Naive B cell (primary cell): ENCODE measurements at regions not wholly inside any gene's neighbourhood (a gene's known extent, or its start where the extent isn't known, plus 50 kb on each side); places are given as distances from the start of the nearest gene placed in this dataset.
A peak's percentile ranks its signal among the peaks of the same experiment; 100 is the strongest.

Experiments
- ATAC-seq, 2 donors: fragments of 150-1000 bp; cut with Tn5 transposase; 2 replicates each; pipeline ENCODE4 v1.10.0; 2021; ENCODE audit warnings: low read depth in 2 of 2, mild to moderate bottlenecking in 2 of 2, moderate library complexity in 2 of 2
- DNase-seq: peaks from one replicate; pipeline ENCODE4 v3.0.0; 2022
- H3K27ac Mint-ChIP-seq, 6 donors: one replicate each; pipeline ENCODE4 v1.8.0; 2020 to 2022; ENCODE audit warnings: mild to moderate bottlenecking in 6 of 6, mixed read lengths in 6 of 6, moderate library complexity in 5 of 6, inconsistent platforms in 2 of 6
- H3K27me3 Mint-ChIP-seq, 3 donors: one replicate each; pipeline ENCODE4 v1.8.0; 2021 to 2022; ENCODE audit warnings: mixed read lengths in 3 of 3, mild to moderate bottlenecking in 1 of 3
- H3K36me3 Mint-ChIP-seq, 2 donors: one replicate each; pipeline ENCODE4 v1.8.0; 2020 to 2022; ENCODE audit warnings: mixed read lengths in 2 of 2, inconsistent platforms in 1 of 2, mild to moderate bottlenecking in 1 of 2
- H3K4me1 Mint-ChIP-seq, 3 donors: one replicate each; pipeline ENCODE4 v1.8.0; 2020 to 2022; ENCODE audit warnings: mixed read lengths in 3 of 3, inconsistent platforms in 1 of 3, mild to moderate bottlenecking in 1 of 3, moderate library complexity in 1 of 3
- H3K4me3 Mint-ChIP-seq, 8 donors: one replicate each; pipeline ENCODE4 v1.8.0; 2020 to 2022; ENCODE audit warnings: mild to moderate bottlenecking in 8 of 8, mixed read lengths in 8 of 8, moderate library complexity in 8 of 8, inconsistent platforms in 2 of 8
- H3K9me3 Mint-ChIP-seq, 7 donors: one replicate each; pipeline ENCODE4 v1.8.0; 2020 to 2022; ENCODE audit warnings: mixed read lengths in 7 of 7, mild to moderate bottlenecking in 5 of 7, inconsistent platforms in 2 of 7, moderate library complexity in 1 of 7

GRCh38 chr7:138287549-138287948 lies 172.5 kb upstream of the TRIM24 start:
- H3K4me1 Mint-ChIP-seq, result no peaks in the 10 kb centered on the region
- peaks cover 0 to 16% of the 10 kb centered on the region in 2 donors for H3K36me3 Mint-ChIP-seq
- no peaks in the 10 kb centered on the region for H3K27me3 Mint-ChIP-seq
- ATAC-seq (no peak), DNase-seq (no peak)
- no peak overlapping the region for H3K27ac Mint-ChIP-seq
- H3K4me3 Mint-ChIP-seq, result no peak overlapping the region
- peaks cover 11 to 26% (median 12%) of the 10 kb centered on the region in 7 donors for H3K9me3 Mint-ChIP-seq

- peaks cover 11 to 26% (median 12%) of the 10 kb centered on the region in 7 donors for H3K9me3 Mint-ChIP-seq
- H3K36me3 Mint-ChIP-seq, result peaks cover 0 to 16% of the 10 kb centered on the region in 2 donors
- no peak overlapping the region for H3K4me3 Mint-ChIP-seq
- DNase-seq (no peak), ATAC-seq (no peak)
- peaks cover 0 to 1% (median 0%) of the 10 kb centered on the region in 3 donors for H3K4me1 Mint-ChIP-seq
- no peaks in the 10 kb centered on the region for H3K27me3 Mint-ChIP-seq
- H3K27ac Mint-ChIP-seq, result no peak overlapping the region
These were observed 171.0 kb upstream of the TRIM24 start for GRCh38 chr7:138289082-138289481.

GRCh38 chr7:138289864-138290263 lies 170.2 kb upstream of the TRIM24 start:
- Mint-ChIP-seq H3K36me3 (peaks cover 0 to 16% of the 10 kb centered on the region in 2 donors), H3K4me3 (no peak overlapping the region), H3K4me1 (peaks cover 5 to 9% (median 6%) of the 10 kb centered on the region in 3 donors), H3K27ac (no peak overlapping the region), H3K27me3 (no peaks in the 10 kb centered on the region), H3K9me3 (peaks cover 11 to 26% (median 12%) of the 10 kb centered on the region in 7 donors)
- ATAC-seq (no peak), DNase-seq (no peak)

GRCh38 chr7:138292951-138293350 lies 167.1 kb upstream of the TRIM24 start:
- peaks cover 11 to 26% (median 12%) of the 10 kb centered on the region in 7 donors for H3K9me3 Mint-ChIP-seq
- H3K36me3 Mint-ChIP-seq, result peaks cover 0 to 16% of the 10 kb centered on the region in 2 donors
- H3K27me3 Mint-ChIP-seq, result no peaks in the 10 kb centered on the region
- no peak overlapping the region for H3K4me3 Mint-ChIP-seq
- ATAC-seq (no peak), DNase-seq (no peak)
- peaks cover 11 to 17% (median 12%) of the 10 kb centered on the region in 3 donors for H3K4me1 Mint-ChIP-seq
- H3K27ac Mint-ChIP-seq, result peak overlapping the region in 2 of 6 donors; percentile 6 to 7

GRCh38 chr7:138295049-138295637 lies 164.9 kb upstream of the TRIM24 start:
- H3K27ac Mint-ChIP-seq, result peak overlapping the region in 3 of 6 donors; percentile 6 to 92 (median 61)
- DNase-seq (no peak), ATAC-seq (peak; percentile 71 to 74)
- peaks cover 11 to 17% (median 12%) of the 10 kb centered on the region in 3 donors for H3K4me1 Mint-ChIP-seq
- peak overlapping the region in 6 of 8 donors; percentile 25 to 69 (median 38) for H3K4me3 Mint-ChIP-seq
- H3K27me3 Mint-ChIP-seq, result no peaks in the 10 kb centered on the region
- H3K9me3 Mint-ChIP-seq, result peaks cover 0 to 12% (median 4%) of the 10 kb centered on the region in 7 donors
- peaks cover 0 to under 1% of the 10 kb centered on the region in 2 donors for H3K36me3 Mint-ChIP-seq

DNA sequence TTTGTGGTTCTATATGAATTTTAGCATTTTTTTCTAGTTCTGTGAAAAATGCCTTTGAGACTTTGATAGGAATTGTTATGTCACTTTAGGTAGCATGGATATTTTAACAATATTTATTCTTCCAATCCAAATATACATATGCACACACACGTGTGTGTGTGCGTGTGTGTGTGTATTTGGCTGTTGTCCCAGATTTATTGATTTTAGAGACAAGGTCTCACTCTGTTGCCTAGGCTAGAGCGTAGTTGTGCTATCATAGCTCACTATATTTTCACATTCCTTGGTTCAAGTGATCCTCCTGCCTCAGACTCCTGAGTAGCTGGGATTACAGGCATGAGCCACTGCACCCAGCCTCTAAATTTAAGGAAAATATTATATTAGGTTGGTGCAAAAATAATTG lies 162.5 kb upstream of the TRIM24 start:
- no peak overlapping the region for H3K27ac Mint-ChIP-seq
- ATAC-seq (no peak), DNase-seq (no peak)
- no peaks in the 10 kb centered on the region for H3K27me3 Mint-ChIP-seq
- no peak overlapping the region for H3K4me3 Mint-ChIP-seq
- H3K36me3 Mint-ChIP-seq, result no peaks in the 10 kb centered on the region
- peaks cover 0 to 2% (median 0%) of the 10 kb centered on the region in 7 donors for H3K9me3 Mint-ChIP-seq
- peaks cover 11 to 17% (median 12%) of the 10 kb centered on the region in 3 donors for H3K4me1 Mint-ChIP-seq

GRCh38 chr7:138299066-138299465 lies 161.0 kb upstream of the TRIM24 start:
- Mint-ChIP-seq H3K27ac (no peak overlapping the region), H3K4me3 (no peak overlapping the region), H3K9me3 (peaks cover 0 to 2% (median 0%) of the 10 kb centered on the region in 7 donors), H3K27me3 (no peaks in the 10 kb centered on the region), H3K36me3 (no peaks in the 10 kb centered on the region), H3K4me1 (peaks cover 11 to 16% (median 12%) of the 10 kb centered on the region in 3 donors)
- DNase-seq (no peak), ATAC-seq (no peak)

GRCh38 chr7:138303230-138304070 lies 156.6 kb upstream of the TRIM24 start:
- no peaks in the 10 kb centered on the region for H3K27me3 Mint-ChIP-seq
- H3K36me3 Mint-ChIP-seq, result no peaks in the 10 kb centered on the region
- DNase-seq (no peak), ATAC-seq (no peak)
- H3K9me3 Mint-ChIP-seq, result peaks cover 0 to 2% (median 0%) of the 10 kb centered on the region in 7 donors
- no peaks in the 10 kb centered on the region for H3K4me1 Mint-ChIP-seq
- H3K4me3 Mint-ChIP-seq, result no peak overlapping the region
- H3K27ac Mint-ChIP-seq, result no peak overlapping the region

DNA sequence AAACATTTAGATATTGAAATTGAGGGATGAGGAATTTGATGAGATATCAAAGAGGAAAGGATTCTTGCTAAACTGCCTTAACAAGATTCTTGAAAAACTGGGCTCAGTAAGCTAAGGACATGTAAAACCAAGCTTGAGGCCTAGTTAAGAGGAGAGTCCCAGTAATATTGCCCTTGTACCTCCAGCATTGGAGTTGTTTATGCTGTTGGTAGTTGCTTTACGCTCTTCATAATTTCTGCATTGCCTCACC lies 156.1 kb upstream of the TRIM24 start:
- peaks cover 0 to 5% (median 0%) of the 10 kb centered on the region in 7 donors for H3K9me3 Mint-ChIP-seq
- no peak overlapping the region for H3K4me3 Mint-ChIP-seq
- no peaks in the 10 kb centered on the region for H3K4me1 Mint-ChIP-seq
- H3K27me3 Mint-ChIP-seq, result no peaks in the 10 kb centered on the region
- ATAC-seq (no peak), DNase-seq (no peak)
- H3K27ac Mint-ChIP-seq, result peak overlapping the region in 1 of 6 donors; percentile 86
- H3K36me3 Mint-ChIP-seq, result no peaks in the 10 kb centered on the region

DNA sequence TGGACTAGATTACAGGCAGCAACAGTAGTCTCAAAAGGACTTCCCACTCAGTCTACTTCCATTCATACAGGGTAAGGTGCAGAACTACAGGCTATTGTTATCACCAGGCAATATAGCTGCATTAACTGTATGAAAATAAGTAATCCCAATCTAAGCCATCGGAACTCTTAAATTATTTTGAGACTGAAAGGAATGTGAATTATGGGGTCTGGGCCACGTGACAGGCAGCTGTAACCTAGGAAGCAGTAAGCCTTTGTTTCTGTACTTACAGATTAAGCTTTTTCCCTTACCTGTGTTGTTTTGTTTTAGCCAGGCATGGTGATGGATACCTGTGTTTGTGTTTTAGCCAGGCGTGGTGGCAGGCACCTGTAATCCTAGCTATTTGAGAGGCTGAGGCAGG lies 152.4 kb upstream of the TRIM24 start:
- peaks cover 0 to 4% (median 0%) of the 10 kb centered on the region in 3 donors for H3K27me3 Mint-ChIP-seq
- no peaks in the 10 kb centered on the region for H3K4me1 Mint-ChIP-seq
- H3K27ac Mint-ChIP-seq, result no peak overlapping the region
- ATAC-seq (no peak), DNase-seq (no peak)
- H3K36me3 Mint-ChIP-seq, result no peaks in the 10 kb centered on the region
- H3K4me3 Mint-ChIP-seq, result no peak overlapping the region
- peaks cover 0 to 6% (median 0%) of the 10 kb centered on the region in 7 donors for H3K9me3 Mint-ChIP-seq

DNA sequence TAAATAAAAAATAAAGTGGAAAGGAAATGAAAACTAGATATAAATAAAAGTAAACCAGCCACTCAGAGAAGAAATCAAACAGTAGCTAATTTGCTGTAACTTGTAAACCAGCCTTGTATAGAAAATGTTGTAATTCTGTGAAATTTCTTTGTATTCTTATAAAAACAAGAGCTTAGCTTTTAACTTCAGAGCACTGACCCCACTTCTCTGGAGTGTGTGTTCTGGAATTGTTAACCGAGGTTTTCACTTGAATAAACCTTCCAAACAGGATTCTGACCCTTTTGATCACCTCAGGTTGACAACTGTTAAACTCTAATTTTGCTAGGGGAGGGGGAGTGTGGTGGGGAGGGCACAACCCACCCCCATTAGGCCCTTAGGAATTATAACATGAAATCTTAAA lies 151.9 kb upstream of the TRIM24 start:
- no peaks in the 10 kb centered on the region for H3K4me1 Mint-ChIP-seq
- no peak for ATAC-seq
- DNase-seq, result no peak
- H3K4me3 Mint-ChIP-seq, result no peak overlapping the region
- H3K27ac Mint-ChIP-seq, result no peak overlapping the region
- no peaks in the 10 kb centered on the region for H3K36me3 Mint-ChIP-seq
- H3K9me3 Mint-ChIP-seq, result peaks cover 0 to 6% (median 0%) of the 10 kb centered on the region in 7 donors
- peaks cover 0 to 4% (median 0%) of the 10 kb centered on the region in 3 donors for H3K27me3 Mint-ChIP-seq

- DNase-seq (no peak), ATAC-seq (no peak)
- Mint-ChIP-seq H3K4me3 (no peak overlapping the region), H3K27ac (no peak overlapping the region), H3K27me3 (peaks cover 0 to 4% (median 2%) of the 10 kb centered on the region in 3 donors), H3K9me3 (peaks cover 0 to 6% (median 0%) of the 10 kb centered on the region in 7 donors), H3K4me1 (no peaks in the 10 kb centered on the region), H3K36me3 (no peaks in the 10 kb centered on the region)
These were observed 150.9 kb upstream of the TRIM24 start for GRCh38 chr7:138309186-138309585.

DNA sequence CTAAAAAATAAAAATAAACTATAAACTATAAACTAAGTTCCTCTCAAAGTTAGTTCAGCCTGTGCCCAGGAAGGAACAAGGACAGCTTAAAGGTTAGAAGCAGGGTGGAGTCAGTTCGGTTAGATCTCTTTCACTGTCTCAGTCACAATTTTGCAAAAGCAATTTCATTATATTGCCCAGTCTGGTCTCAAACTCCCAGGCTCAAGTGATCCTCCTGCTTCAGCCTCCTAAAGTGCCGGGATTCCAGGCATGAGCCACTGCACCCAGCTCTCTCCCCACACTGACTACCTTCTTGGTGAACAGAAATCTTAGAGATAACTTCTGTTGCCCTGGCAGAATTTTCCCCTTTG lies 146.3 kb upstream of the TRIM24 start:
- DNase-seq (no peak), ATAC-seq (no peak)
- Mint-ChIP-seq H3K4me1 (no peaks in the 10 kb centered on the region), H3K36me3 (no peaks in the 10 kb centered on the region), H3K27ac (no peak overlapping the region), H3K27me3 (peaks cover 0 to 11% (median 4%) of the 10 kb centered on the region in 3 donors), H3K4me3 (no peak overlapping the region), H3K9me3 (peaks cover 0 to 15% (median 10%) of the 10 kb centered on the region in 7 donors)

DNA sequence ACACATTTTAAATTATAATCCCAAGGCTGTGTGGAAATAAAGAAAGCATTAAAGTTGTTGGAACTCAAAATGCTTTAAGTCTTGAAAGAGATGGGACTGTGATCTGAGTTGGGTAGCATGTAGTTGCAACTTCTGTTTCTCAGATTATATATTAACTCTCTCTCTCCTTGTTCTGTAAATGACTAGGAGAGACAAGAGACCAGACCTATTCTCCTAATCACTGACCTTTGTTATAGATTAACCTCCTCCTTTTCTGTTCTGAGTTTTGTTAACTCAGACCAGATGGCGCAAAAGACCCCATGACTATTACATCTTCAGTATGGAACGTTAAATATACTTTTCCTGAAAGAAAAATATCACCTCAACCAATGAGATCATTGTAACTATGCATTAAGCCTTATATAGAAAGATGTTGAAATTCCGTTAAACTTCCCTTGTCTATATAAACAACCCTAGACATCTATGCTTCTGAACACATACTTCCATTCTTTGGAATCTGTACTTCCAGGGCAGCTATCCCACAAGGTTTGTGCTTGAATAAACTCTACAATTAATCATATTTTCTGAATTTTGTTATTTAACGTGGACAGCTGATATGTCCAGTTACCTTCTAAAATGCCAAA lies 143.5 kb upstream of the TRIM24 start:
- H3K36me3 Mint-ChIP-seq, result no peaks in the 10 kb centered on the region

More for the DNA sequence above, 143.5 kb upstream of the TRIM24 start:
- Mint-ChIP-seq H3K27ac (no peak overlapping the region), H3K27me3 (peaks cover 0 to 11% (median 0%) of the 10 kb centered on the region in 3 donors), H3K9me3 (peaks cover 0 to 15% (median 9%) of the 10 kb centered on the region in 7 donors), H3K4me3 (no peak overlapping the region), H3K4me1 (no peaks in the 10 kb centered on the region)
- no peak for DNase-seq
- no peak for ATAC-seq
